Effector memory CD8-positive, alpha-beta T cell (primary cell): ENCODE measurements at regions not wholly inside any gene's neighbourhood (a gene's known extent, or its start where the extent isn't known, plus 50 kb on each side); places are given as distances from the start of the nearest gene placed in this dataset.
"Not testable (repeated sequence)": the region's sequence is repeated elsewhere in the genome, so short reads cannot be mapped to it uniquely, and the experiment has no call there.

Experiments used
- ATAC-seq: fragments of 150-1000 bp; cut with Tn5 transposase; replicated peaks from 2 replicates; pipeline ENCODE4 v1.10.0; 2021; ENCODE audit warnings: mild to moderate bottlenecking, moderate library complexity
- DNase-seq, 3 experiments: peaks; one replicate each; pipeline ENCODE4 v3.0.0; 2021
- H3K27ac Mint-ChIP-seq, 2 donors: one replicate each; pipeline ENCODE4 v1.8.0; 2022; ENCODE audit warnings: mild to moderate bottlenecking in 2 of 2, mixed read lengths in 2 of 2, moderate library complexity in 2 of 2
- H3K27me3 Mint-ChIP-seq, 2 donors: one replicate each; pipeline ENCODE4 v1.8.0; 2022; ENCODE audit warnings: mixed read lengths in 2 of 2
- H3K36me3 Mint-ChIP-seq: one replicate; pipeline ENCODE4 v1.8.0; 2022; ENCODE audit warnings: mild to moderate bottlenecking, moderate library complexity, mixed read lengths; ENCODE audit not compliant: insufficient read depth
- H3K4me1 Mint-ChIP-seq, 2 donors: one replicate each; pipeline ENCODE4 v1.8.0; 2022; ENCODE audit warnings: low read depth in 2 of 2, mixed read lengths in 2 of 2
- H3K4me3 Mint-ChIP-seq, 2 donors: one replicate each; pipeline ENCODE4 v1.8.0; 2022; ENCODE audit warnings: mild to moderate bottlenecking in 2 of 2, mixed read lengths in 2 of 2, moderate library complexity in 2 of 2
- H3K9me3 Mint-ChIP-seq, 2 donors: one replicate each; pipeline ENCODE4 v1.8.0; 2022; ENCODE audit warnings: mixed read lengths in 2 of 2

- H3K4me3 Mint-ChIP-seq = no peak overlapping the region
- no peak overlapping the region for H3K27ac Mint-ChIP-seq
- H3K27me3 Mint-ChIP-seq = no peaks in the 10 kb centered on the region
- DNase-seq = no peak
- H3K4me1 Mint-ChIP-seq = no peaks in the 10 kb centered on the region
- no peaks in the 10 kb centered on the region for H3K36me3 Mint-ChIP-seq
- H3K9me3 Mint-ChIP-seq = no peaks in the 10 kb centered on the region
- ATAC-seq = no peak
Observed at GRCh38 chr6:140202964-140203515, 828.6 kb upstream of the CITED2 start.

- H3K9me3 Mint-ChIP-seq = no peaks in the 10 kb centered on the region
- H3K27ac Mint-ChIP-seq = no peak overlapping the region
- H3K27me3 Mint-ChIP-seq = no peaks in the 10 kb centered on the region
- H3K4me3 Mint-ChIP-seq = no peak overlapping the region
- no peaks in the 10 kb centered on the region for H3K4me1 Mint-ChIP-seq
- no peak for DNase-seq
- no peak for ATAC-seq
- no peaks in the 10 kb centered on the region for H3K36me3 Mint-ChIP-seq
Observed at GRCh38 chr6:140201787-140202458, 827.5 kb upstream of the CITED2 start.

GRCh38 chr6:140193269-140193668, 818.8 kb upstream of the CITED2 start:
- H3K4me3 Mint-ChIP-seq = no peak overlapping the region
- H3K4me1 Mint-ChIP-seq = no peaks in the 10 kb centered on the region
- no peak for ATAC-seq
- H3K9me3 Mint-ChIP-seq = peaks cover 0 to 2% of the 10 kb centered on the region in 2 donors
- peaks cover 6 to 14% of the 10 kb centered on the region in 2 donors for H3K27me3 Mint-ChIP-seq
- DNase-seq = no peak
- H3K36me3 Mint-ChIP-seq = no peaks in the 10 kb centered on the region
- H3K27ac Mint-ChIP-seq = no peak overlapping the region

GRCh38 chr6:140192018-140192417, 817.6 kb upstream of the CITED2 start:
- no peaks in the 10 kb centered on the region for H3K36me3 Mint-ChIP-seq
- DNase-seq (no peak), ATAC-seq (no peak)
- H3K4me3 Mint-ChIP-seq = no peak overlapping the region
- no peaks in the 10 kb centered on the region for H3K4me1 Mint-ChIP-seq
- H3K27ac Mint-ChIP-seq = no peak overlapping the region
- peaks cover 6 to 14% of the 10 kb centered on the region in 2 donors for H3K27me3 Mint-ChIP-seq
- H3K9me3 Mint-ChIP-seq = peaks cover 0 to 5% of the 10 kb centered on the region in 2 donors

GRCh38 chr6:140189263-140189662, 814.8 kb upstream of the CITED2 start:
- ATAC-seq, H3K27ac Mint-ChIP-seq, DNase-seq, H3K9me3 Mint-ChIP-seq, H3K4me3 Mint-ChIP-seq, H3K4me1 Mint-ChIP-seq, H3K36me3 Mint-ChIP-seq: not testable (repeated sequence)
- peaks cover 5 to 12% of the 10 kb centered on the region in 2 donors for H3K27me3 Mint-ChIP-seq

- Mint-ChIP-seq H3K36me3 (no peaks in the 10 kb centered on the region), H3K9me3 (peaks cover 0 to 4% of the 10 kb centered on the region in 2 donors), H3K4me3 (no peak overlapping the region), H3K27ac (no peak overlapping the region), H3K27me3 (peaks cover 5 to 13% of the 10 kb centered on the region in 2 donors), H3K4me1 (no peaks in the 10 kb centered on the region)
- no peak for ATAC-seq
- DNase-seq = no peak
Observed at GRCh38 chr6:140185991-140186390, 811.5 kb upstream of the CITED2 start.

- DNase-seq (no peak), ATAC-seq (no peak)
- H3K4me3 Mint-ChIP-seq = no peak overlapping the region
- H3K4me1 Mint-ChIP-seq = no peaks in the 10 kb centered on the region
- peaks cover 5 to 13% of the 10 kb centered on the region in 2 donors for H3K27me3 Mint-ChIP-seq
- peaks cover 0 to 4% of the 10 kb centered on the region in 2 donors for H3K9me3 Mint-ChIP-seq
- no peaks in the 10 kb centered on the region for H3K36me3 Mint-ChIP-seq
- H3K27ac Mint-ChIP-seq = no peak overlapping the region
Observed at GRCh38 chr6:140183881-140184280, 809.4 kb upstream of the CITED2 start.

GRCh38 chr6:140182821-140183220, 808.4 kb upstream of the CITED2 start:
- Mint-ChIP-seq H3K27me3 (peaks cover 5 to 13% of the 10 kb centered on the region in 2 donors), H3K36me3 (no peaks in the 10 kb centered on the region), H3K9me3 (peaks cover 0 to 4% of the 10 kb centered on the region in 2 donors), H3K4me1 (no peaks in the 10 kb centered on the region), H3K27ac (no peak overlapping the region), H3K4me3 (no peak overlapping the region)
- ATAC-seq (no peak), DNase-seq (no peak)

GRCh38 chr6:140181876-140182275, 807.4 kb upstream of the CITED2 start:
- no peak overlapping the region for H3K27ac Mint-ChIP-seq
- H3K4me1 Mint-ChIP-seq = no peaks in the 10 kb centered on the region
- H3K9me3 Mint-ChIP-seq = no peaks in the 10 kb centered on the region
- ATAC-seq (no peak), DNase-seq (no peak)
- H3K4me3 Mint-ChIP-seq = no peak overlapping the region
- H3K27me3 Mint-ChIP-seq = peaks cover 5 to 13% of the 10 kb centered on the region in 2 donors
- H3K36me3 Mint-ChIP-seq = no peaks in the 10 kb centered on the region

GRCh38 chr6:140180306-140180705, 805.9 kb upstream of the CITED2 start:
- H3K4me1 Mint-ChIP-seq = no peaks in the 10 kb centered on the region
- H3K27me3 Mint-ChIP-seq = peaks cover 5 to 11% of the 10 kb centered on the region in 2 donors
- no peaks in the 10 kb centered on the region for H3K9me3 Mint-ChIP-seq
- DNase-seq = no peak
- no peak for ATAC-seq
- H3K4me3 Mint-ChIP-seq = no peak overlapping the region
- H3K36me3 Mint-ChIP-seq = no peaks in the 10 kb centered on the region
- no peak overlapping the region for H3K27ac Mint-ChIP-seq

- Mint-ChIP-seq H3K9me3 (no peaks in the 10 kb centered on the region), H3K27me3 (no peaks in the 10 kb centered on the region), H3K4me3 (no peak overlapping the region), H3K4me1 (no peaks in the 10 kb centered on the region), H3K36me3 (no peaks in the 10 kb centered on the region), H3K27ac (no peak overlapping the region)
- no peak for DNase-seq
- ATAC-seq = no peak
Observed at GRCh38 chr6:140178935-140179334, 804.5 kb upstream of the CITED2 start.

- DNase-seq = no peak
- no peaks in the 10 kb centered on the region for H3K36me3 Mint-ChIP-seq
- no peaks in the 10 kb centered on the region for H3K27me3 Mint-ChIP-seq
- H3K4me1 Mint-ChIP-seq = no peaks in the 10 kb centered on the region
- H3K4me3 Mint-ChIP-seq = no peak overlapping the region
- ATAC-seq = no peak
- no peak overlapping the region for H3K27ac Mint-ChIP-seq
- H3K9me3 Mint-ChIP-seq = no peaks in the 10 kb centered on the region
Observed at GRCh38 chr6:140178520-140178919, 804.1 kb upstream of the CITED2 start.

GRCh38 chr6:140176306-140176705, 801.9 kb upstream of the CITED2 start:
- no peak for ATAC-seq
- no peak for DNase-seq
- H3K27ac Mint-ChIP-seq = no peak overlapping the region
- H3K36me3 Mint-ChIP-seq = no peaks in the 10 kb centered on the region
- H3K4me1 Mint-ChIP-seq = no peaks in the 10 kb centered on the region
- H3K9me3 Mint-ChIP-seq = peaks cover 0 to 4% of the 10 kb centered on the region in 2 donors
- H3K4me3 Mint-ChIP-seq = no peak overlapping the region
- H3K27me3 Mint-ChIP-seq = no peaks in the 10 kb centered on the region

- no peak for ATAC-seq
- H3K4me3 Mint-ChIP-seq = no peak overlapping the region
- no peaks in the 10 kb centered on the region for H3K4me1 Mint-ChIP-seq
Observed at GRCh38 chr6:140175486-140175885, 801.0 kb upstream of the CITED2 start.

More at GRCh38 chr6:140175486-140175885, 801.0 kb upstream of the CITED2 start:
- Mint-ChIP-seq H3K27me3 (peaks cover 0 to 4% of the 10 kb centered on the region in 2 donors), H3K36me3 (no peaks in the 10 kb centered on the region), H3K27ac (no peak overlapping the region), H3K9me3 (peaks cover 0 to 4% of the 10 kb centered on the region in 2 donors)
- DNase-seq = no peak
